Gastrocnemius medialis (tissue), 4 donors: ENCODE measurements at regions not wholly inside any gene's neighbourhood (a gene's known extent, or its start where the extent isn't known, plus 50 kb on each side); places are given as distances from the start of the nearest gene placed in this dataset.

ENCODE experiments used
- ATAC-seq, 2 donors: fragments of 150-250 bp; one replicate each; pipeline ENCODE4 v1.9.1; 2016
- DNase-seq, 2 donors: peaks; one replicate each; pipeline ENCODE4 v3.0.0-alpha.2; 2019
- H3K27ac ChIP-seq, 4 donors: fragments of 200-600 bp; sonication (generic); 1 replicate in 1 of 4; 2 replicates in 3 of 4; pipeline ENCODE4 v1.5.1; 2016 to 2018; ENCODE audit warnings: mild to moderate bottlenecking in 2 of 4, moderate library complexity in 1 of 4
- H3K27me3 ChIP-seq, 3 donors: fragments of 200-600 bp; sonication (generic) in 2 of 3; 1 replicate in 1 of 3; 2 replicates in 2 of 3; pipeline versions ENCODE4 v1.5.1 to v1.6.0; 2016 to 2019; ENCODE audit warnings: mild to moderate bottlenecking in 1 of 3, moderate library complexity in 1 of 3
- H3K36me3 ChIP-seq, 2 donors: fragments of 200-600 bp; sonication (generic) in 1 of 2; one replicate each; pipeline ENCODE4 v1.5.1; 2017 to 2018
- H3K4me1 ChIP-seq, 2 donors: fragments of 200-600 bp; sonication (generic) in 1 of 2; one replicate each; pipeline ENCODE4 v1.5.1; 2016 to 2017; ENCODE audit warnings: mild to moderate bottlenecking in 2 of 2
- H3K4me3 ChIP-seq, 4 donors: fragments of 200-600 bp; sonication (generic) in 3 of 4; 1 replicate in 1 of 4; 2 replicates in 3 of 4; pipeline ENCODE4 v1.5.1; 2016 to 2019; ENCODE audit warnings: mild to moderate bottlenecking in 2 of 4
- H3K9me3 ChIP-seq, 3 donors: fragments of 200-600 bp; sonication (generic) in 2 of 3; 1 replicate in 1 of 3; 2 replicates in 2 of 3; pipeline ENCODE4 v1.5.1; 2016 to 2019
- POLR2A ChIP-seq, 2 donors: fragments of 450-650 bp; IDR thresholded peaks; one replicate each; pipeline ENCODE4 v1.6.1; 2017; ENCODE audit warnings: antibody characterized with exemption in 2 of 2, mild to moderate bottlenecking in 2 of 2, moderate library complexity in 2 of 2
- in situ Hi-C, 4 donors: fragments of 200-750 bp; cut with MboI; loops; one replicate each; pipeline versions ENCODE4 v1.15.0 to v1.8.0; 2017; ENCODE audit warnings: low sequenced_read_pairs in 4 of 4
- intact Hi-C: fragments of 100-400 bp; cut with DNase I; formaldehyde crosslinking; loops from one replicate; pipeline ENCODE4 v1.15.1; 2023; ENCODE audit warnings: low total_unique reads
- TF ChIP-seq, protein P1 (sequence below), 5 experiments: fragments of 450-650 bp in 3 of 5; fragments of 200-600 bp in 2 of 5; sonication (generic) in 2 of 5; IDR thresholded peaks in 4 of 5; conservative IDR thresholded peaks in 1 of 5; 1 replicate in 4 of 5; 2 replicates in 1 of 5; pipeline ENCODE4 v1.5.1; 2016 to 2019; ENCODE audit warnings: antibody characterized with exemption in 5 of 5, mild to moderate bottlenecking in 3 of 5, moderate library complexity in 3 of 5

DNA sequence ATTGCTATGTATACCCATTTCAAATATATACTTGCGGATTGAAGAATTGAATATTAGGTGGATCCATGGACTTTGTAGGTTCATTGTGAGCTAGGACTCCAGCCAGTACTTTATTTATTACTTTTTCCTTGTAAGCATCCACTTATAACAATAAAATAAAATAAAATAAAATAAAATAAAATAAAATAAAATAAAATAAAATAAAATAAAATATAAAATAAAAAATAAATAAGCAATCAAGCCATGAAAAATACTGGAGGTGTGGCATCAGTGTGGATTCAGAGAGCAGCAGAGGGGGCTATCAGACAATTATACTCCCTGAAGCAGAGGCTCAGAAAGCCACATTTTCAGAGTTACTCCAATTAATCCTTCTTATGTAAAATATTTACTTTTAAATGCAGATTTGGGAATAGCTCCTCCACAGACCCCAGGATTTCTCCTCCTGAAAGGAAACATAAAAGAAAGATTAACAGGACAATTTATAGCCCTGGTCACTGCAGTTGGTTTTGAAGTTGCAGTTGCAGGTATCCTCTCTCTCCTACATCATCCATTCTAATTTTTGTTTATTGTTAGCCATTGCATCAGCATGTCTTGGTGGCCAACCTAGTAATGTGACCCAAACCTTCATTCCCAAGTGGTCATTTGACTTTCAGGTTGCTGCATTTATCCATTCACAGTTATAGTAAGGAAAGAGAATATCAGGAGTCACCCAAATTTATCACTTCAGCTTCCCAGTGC, 2025.2 kb upstream of the IGFBP7 start:
- H3K9me3 ChIP-seq: no peaks in the 10 kb centered on the region
- H3K36me3 ChIP-seq: no peaks in the 10 kb centered on the region
- no peak for DNase-seq
- no peaks in the 10 kb centered on the region for H3K4me1 ChIP-seq
- H3K4me3 ChIP-seq: no peak overlapping the region
- in situ Hi-C loops (no loop called here), intact Hi-C loops (no loop called here)
- TF ChIP-seq, protein P1, sequence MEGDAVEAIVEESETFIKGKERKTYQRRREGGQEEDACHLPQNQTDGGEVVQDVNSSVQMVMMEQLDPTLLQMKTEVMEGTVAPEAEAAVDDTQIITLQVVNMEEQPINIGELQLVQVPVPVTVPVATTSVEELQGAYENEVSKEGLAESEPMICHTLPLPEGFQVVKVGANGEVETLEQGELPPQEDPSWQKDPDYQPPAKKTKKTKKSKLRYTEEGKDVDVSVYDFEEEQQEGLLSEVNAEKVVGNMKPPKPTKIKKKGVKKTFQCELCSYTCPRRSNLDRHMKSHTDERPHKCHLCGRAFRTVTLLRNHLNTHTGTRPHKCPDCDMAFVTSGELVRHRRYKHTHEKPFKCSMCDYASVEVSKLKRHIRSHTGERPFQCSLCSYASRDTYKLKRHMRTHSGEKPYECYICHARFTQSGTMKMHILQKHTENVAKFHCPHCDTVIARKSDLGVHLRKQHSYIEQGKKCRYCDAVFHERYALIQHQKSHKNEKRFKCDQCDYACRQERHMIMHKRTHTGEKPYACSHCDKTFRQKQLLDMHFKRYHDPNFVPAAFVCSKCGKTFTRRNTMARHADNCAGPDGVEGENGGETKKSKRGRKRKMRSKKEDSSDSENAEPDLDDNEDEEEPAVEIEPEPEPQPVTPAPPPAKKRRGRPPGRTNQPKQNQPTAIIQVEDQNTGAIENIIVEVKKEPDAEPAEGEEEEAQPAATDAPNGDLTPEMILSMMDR (IDR thresholded peaks at IDR 0.05 in 4 of 5, conservative IDR thresholded peaks at IDR 0.05 in 1 of 5): no peak
- no peak for TF ChIP-seq POLR2A (IDR thresholded peaks at IDR 0.05)
- no peak for ATAC-seq
- H3K27ac ChIP-seq: no peak overlapping the region
- H3K27me3 ChIP-seq: no peaks in the 10 kb centered on the region

DNA sequence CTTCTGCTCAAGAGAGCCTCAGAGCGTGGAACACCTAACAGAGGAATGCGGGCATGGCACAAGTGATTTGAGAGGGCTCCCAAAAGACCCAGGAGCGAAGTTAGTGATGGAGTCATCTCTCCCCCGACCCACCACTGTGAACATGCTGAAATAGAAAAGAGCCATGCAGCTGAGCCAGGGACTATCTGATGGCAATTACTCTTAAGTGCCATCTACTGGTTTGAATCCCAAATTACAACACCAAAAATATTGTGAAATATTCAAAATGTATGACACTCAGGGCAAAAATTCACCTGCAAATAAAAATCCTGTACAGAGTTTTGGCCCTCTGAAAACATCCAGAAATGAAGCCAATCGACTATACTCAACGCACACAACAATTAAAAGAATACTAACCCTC, 2038.9 kb upstream of the ADGRL3 start:
- Histone ChIP-seq H3K4me1 (no peaks in the 10 kb centered on the region), H3K36me3 (no peaks in the 10 kb centered on the region), H3K27ac (no peak overlapping the region), H3K27me3 (no peaks in the 10 kb centered on the region), H3K4me3 (no peak overlapping the region), H3K9me3 (no peaks in the 10 kb centered on the region)
- in situ Hi-C loops (no loop called here), intact Hi-C loops (no loop called here)
- ATAC-seq: no peak
- TF ChIP-seq, protein P1 (IDR thresholded peaks at IDR 0.05 in 4 of 5, conservative IDR thresholded peaks at IDR 0.05 in 1 of 5): no peak
- TF ChIP-seq POLR2A (IDR thresholded peaks at IDR 0.05): no peak
- no peak for DNase-seq

DNA sequence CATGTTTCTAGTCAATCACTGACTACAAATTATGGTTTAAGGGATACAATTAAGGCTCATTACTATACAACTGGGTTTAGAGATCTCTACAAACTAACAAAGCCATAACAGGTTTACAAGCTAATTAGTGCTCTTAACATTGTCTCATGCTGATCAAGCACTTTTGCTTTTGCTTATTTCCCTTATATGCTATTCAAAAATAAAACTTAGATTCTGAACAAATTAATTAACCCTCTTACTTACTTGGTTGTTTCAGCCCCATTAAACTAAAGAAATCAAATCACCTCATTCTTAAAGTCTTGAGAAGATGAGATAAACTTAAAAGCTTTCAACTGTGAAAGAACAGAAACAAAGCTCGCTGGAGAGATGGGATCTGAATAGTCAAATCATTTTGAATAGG, 2024.5 kb upstream of the ADGRL3 start:
- no peak overlapping the region for H3K27ac ChIP-seq
- no peaks in the 10 kb centered on the region for H3K9me3 ChIP-seq
- in situ Hi-C loops (no loop called here), intact Hi-C loops (no loop called here)
- TF ChIP-seq, protein P1 (IDR thresholded peaks at IDR 0.05 in 4 of 5, conservative IDR thresholded peaks at IDR 0.05 in 1 of 5): no peak
- no peak for TF ChIP-seq POLR2A (IDR thresholded peaks at IDR 0.05)
- ATAC-seq (no peak), DNase-seq (no peak)
- H3K4me1 ChIP-seq: no peaks in the 10 kb centered on the region
- H3K27me3 ChIP-seq: no peaks in the 10 kb centered on the region
- H3K36me3 ChIP-seq: no peaks in the 10 kb centered on the region
- no peak overlapping the region for H3K4me3 ChIP-seq

DNA sequence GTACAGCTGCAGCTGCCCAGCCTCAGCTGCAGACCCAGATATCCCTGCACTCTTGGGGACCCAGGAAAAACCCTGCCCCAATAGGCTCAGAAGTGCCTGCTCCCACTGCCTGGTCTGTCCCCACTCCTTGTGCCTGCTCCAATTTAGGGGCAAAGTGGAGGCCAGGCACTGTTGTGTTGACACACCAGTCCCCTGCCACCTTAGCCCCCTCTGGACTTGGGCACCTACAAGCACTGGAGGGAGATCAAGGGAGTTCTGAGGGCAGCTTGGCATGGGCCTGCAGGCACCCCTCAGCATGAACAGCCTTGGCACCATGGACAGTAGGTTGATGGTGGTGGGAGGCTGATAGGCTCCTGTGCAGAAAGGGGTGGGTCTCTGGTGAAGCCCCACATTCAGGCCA, 2020.8 kb upstream of the ADGRL3 start:
- in situ Hi-C loops (no loop called here), intact Hi-C loops (no loop called here)
- no peak overlapping the region for H3K4me3 ChIP-seq
- ATAC-seq (no peak), DNase-seq (no peak)
- no peaks in the 10 kb centered on the region for H3K36me3 ChIP-seq
- no peak for TF ChIP-seq POLR2A (IDR thresholded peaks at IDR 0.05)
- TF ChIP-seq, protein P1 (IDR thresholded peaks at IDR 0.05 in 4 of 5, conservative IDR thresholded peaks at IDR 0.05 in 1 of 5): no peak
- H3K4me1 ChIP-seq: no peaks in the 10 kb centered on the region
- no peak overlapping the region for H3K27ac ChIP-seq
- H3K9me3 ChIP-seq: no peaks in the 10 kb centered on the region
- H3K27me3 ChIP-seq: no peaks in the 10 kb centered on the region

DNA sequence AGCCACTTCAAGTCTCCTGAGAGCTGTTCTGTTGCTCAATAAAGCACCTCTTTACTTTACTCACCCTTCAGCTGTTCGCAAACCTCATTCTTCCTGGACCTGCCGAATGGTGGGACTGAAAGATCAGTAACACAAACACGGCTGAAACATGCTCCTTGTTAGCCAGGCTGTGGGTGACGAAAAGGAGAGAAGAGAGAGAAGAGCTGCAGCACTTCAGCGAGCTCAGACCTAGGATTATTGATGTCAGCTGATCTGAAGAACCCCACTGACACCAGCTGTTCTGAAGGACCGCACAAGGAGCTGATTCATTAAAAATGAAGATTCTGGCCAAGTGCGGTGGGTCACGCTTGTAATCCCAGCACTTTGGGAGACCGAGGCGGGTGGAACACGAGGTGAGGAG, 2020.0 kb upstream of the ADGRL3 start:
- Histone ChIP-seq H3K4me1 (no peaks in the 10 kb centered on the region), H3K9me3 (no peaks in the 10 kb centered on the region), H3K27ac (no peak overlapping the region), H3K27me3 (no peaks in the 10 kb centered on the region), H3K36me3 (no peaks in the 10 kb centered on the region), H3K4me3 (no peak overlapping the region)
- TF ChIP-seq, protein P1 (IDR thresholded peaks at IDR 0.05 in 4 of 5, conservative IDR thresholded peaks at IDR 0.05 in 1 of 5): no peak
- no peak for TF ChIP-seq POLR2A (IDR thresholded peaks at IDR 0.05)
- in situ Hi-C loops: no loop called here
- DNase-seq (no peak), ATAC-seq (no peak)
- intact Hi-C loops: no loop called here
